Gastroesophageal sphincter (tissue), 3 donors: ENCODE measurements at regions not wholly inside any gene's neighbourhood (a gene's known extent, or its start where the extent isn't known, plus 50 kb on each side); places are given as distances from the start of the nearest gene placed in this dataset.

Experiments
- CTCF ChIP-seq, 4 experiments: fragments of 200-600 bp in 2 of 4; fragments of 450-650 bp in 2 of 4; sonication (generic) in 1 of 4; IDR thresholded peaks; one replicate each; pipeline ENCODE4 v1.5.1; 2017 to 2019; ENCODE audit warnings: antibody characterized with exemption in 4 of 4, mild to moderate bottlenecking in 2 of 4, moderate library complexity in 2 of 4
- POLR2A ChIP-seq, 2 donors: fragments of 450-650 bp; IDR thresholded peaks; one replicate each; pipeline ENCODE4 v1.6.1; 2017; ENCODE audit warnings: antibody characterized with exemption in 2 of 2, mild to moderate bottlenecking in 2 of 2, moderate library complexity in 1 of 2
- POLR2AphosphoS5 ChIP-seq: sonication (generic); formaldehyde crosslinking; IDR thresholded peaks from one replicate; pipeline ENCODE4 v1.6.1; 2017; ENCODE audit warnings: antibody characterized with exemption

GRCh38 chr18:37796823-37797349, 231.3 kb upstream of the CELF4 start:
- no peak for TF ChIP-seq CTCF (IDR thresholded peaks at IDR 0.05)
- TF ChIP-seq POLR2AphosphoS5: no peak
- no peak for TF ChIP-seq POLR2A (IDR thresholded peaks at IDR 0.05)
